GM18907 (cell line): ENCODE measurements at regions not wholly inside any gene's neighbourhood (a gene's known extent, or its start where the extent isn't known, plus 50 kb on each side); places are given as distances from the start of the nearest gene placed in this dataset.
A peak's percentile ranks its signal among the peaks of the same experiment; 100 is the strongest.
"Not testable (repeated sequence)": the region's sequence is repeated elsewhere in the genome, so short reads cannot be mapped to it uniquely, and the experiment has no call there.

Source experiments
- ATAC-seq: cut with Tn5 transposase; IDR thresholded peaks from one replicate; pipeline ENCODE4 v1.9.1; 2021; ENCODE audit warnings: mild to moderate bottlenecking, moderate library complexity; ENCODE audit not compliant: unreplicated experiment

DNA sequence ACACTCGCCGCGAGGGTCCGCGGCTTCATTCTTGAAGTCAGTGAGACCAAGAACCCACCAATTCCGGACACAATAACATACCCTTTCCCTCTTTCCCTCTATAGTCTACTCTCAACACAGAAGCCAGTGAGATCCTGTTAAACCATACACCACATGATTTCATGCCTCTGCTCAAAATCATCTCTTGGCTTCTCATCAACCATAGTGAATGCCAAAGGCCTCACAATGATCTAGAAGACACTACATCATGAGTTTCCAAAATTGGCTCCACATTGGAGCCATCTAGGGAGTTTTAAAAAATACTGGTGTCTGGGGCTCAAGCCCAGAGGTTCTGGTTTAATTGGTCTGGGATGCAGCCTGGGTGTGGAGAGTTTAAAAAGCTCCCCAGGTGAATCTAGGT, 124.5 kb downstream of the EFNB1 start:
- no peak for ATAC-seq

DNA sequence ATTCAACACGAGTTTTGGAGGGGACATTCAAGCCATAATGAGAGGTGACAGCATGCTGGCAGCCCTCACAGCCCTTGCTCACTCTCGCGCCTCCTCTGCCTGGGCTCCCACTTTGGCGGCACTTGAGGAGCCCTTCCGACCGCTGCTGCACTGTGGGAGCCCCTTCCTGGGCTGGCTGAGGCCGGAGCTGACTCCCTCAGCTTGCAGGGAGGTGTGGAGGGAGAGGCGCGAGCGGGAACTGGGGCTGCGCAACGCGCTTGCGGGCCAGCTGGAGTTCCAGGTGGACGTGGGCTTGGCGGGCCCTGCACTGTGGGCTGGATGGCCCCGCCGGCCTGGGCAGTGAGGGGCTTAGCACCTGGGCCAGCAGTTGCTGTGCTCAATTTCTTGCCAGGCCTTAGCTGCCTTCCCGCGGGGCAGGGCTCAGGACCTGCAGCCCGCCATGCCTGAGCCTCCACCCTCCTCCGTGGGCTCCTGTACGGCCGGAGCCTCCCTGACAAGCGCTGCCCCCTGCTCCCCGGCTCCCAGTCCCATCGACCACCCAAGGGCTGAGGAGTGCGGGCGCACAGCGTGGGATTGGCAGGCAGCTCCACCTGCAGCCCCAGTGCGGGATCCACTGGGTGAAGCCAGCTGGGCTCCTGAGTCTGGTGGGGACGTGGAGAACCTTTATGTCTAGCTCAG, 123.3 kb downstream of the EFNB1 start:
- ATAC-seq, result not testable (repeated sequence)

GRCh38 chrX:68950937-68951336, 122.1 kb downstream of the EFNB1 start:
- ATAC-seq, result no peak

- no peak for ATAC-seq
Observed at GRCh38 chrX:68947882-68948605, 119.2 kb downstream of the EFNB1 start.

- peak; percentile 45 for ATAC-seq
Observed at GRCh38 chrX:68945603-68946228, 116.9 kb downstream of the EFNB1 start.

- no peak for ATAC-seq
Observed at GRCh38 chrX:68945081-68945602, 116.3 kb downstream of the EFNB1 start.

DNA sequence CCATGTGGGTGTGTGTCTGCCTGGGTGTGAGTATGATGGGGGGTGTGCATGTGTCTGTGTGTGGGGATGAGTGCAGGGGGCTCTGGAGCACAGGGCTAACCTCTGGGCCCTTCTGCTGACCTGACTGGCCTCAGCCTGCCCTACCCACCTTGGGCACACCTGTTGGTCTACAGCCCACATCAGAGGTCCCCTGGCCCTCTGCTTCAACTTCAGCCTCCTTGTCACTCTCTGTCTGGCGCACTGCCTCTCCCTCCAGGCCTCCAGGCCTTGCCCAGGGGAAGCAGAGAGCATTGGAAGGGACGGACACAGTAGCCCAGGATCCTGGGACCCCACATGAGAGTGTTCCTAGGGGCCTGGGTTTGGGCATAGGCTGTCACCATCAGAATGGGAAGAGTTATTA, 115.4 kb downstream of the EFNB1 start:
- ATAC-seq, result no peak

- no peak for ATAC-seq
Observed at GRCh38 chrX:68942840-68943239, 114.0 kb downstream of the EFNB1 start.

DNA sequence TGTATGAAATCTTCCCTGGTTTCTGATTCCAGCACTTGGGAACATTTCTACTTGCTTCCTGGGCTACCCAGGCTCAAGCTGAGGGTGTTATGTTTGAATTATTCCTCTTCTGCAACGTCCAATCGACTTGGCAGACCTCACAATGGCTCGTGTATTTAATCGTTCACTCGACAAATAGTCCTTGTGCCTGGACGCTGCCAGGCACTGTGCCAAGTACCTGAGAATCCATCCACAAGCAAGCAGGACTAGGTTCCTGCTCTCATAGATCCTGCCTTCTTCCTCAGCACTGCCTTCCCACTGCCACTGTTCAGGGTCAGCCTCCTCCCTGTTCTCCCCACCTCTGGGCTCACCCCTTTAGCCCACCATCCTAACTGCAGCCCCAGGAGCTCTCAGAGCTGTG, 113.3 kb downstream of the EFNB1 start:
- ATAC-seq, result no peak

DNA sequence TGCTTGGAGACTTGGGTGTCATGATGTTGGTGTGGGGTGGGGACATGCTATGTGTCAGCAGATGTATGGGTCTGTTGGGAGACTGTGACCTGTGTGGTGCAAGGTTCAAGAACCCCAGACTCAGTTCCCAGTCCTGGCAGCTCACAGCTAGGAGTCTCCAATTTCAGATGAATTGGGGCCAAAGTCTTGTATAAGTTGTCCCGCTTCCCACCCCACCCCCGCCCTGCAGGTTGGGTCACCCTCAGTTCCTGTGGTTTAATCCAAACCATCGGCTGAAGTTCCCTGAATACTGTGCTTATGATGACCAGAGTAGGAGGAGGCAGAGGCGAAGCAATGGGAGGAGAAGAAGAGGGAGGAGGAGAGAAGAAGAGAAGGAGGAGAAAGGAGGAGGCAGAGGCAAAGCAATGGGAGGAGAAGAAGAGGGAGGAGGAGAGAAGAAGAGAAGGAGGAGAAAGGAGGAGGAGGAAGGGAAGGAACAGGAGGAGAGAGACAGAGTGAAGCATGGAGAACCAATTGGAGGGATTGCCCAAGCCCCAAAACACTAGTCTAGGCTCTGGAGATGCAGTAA, 112.6 kb downstream of the EFNB1 start:
- ATAC-seq, result no peak

DNA sequence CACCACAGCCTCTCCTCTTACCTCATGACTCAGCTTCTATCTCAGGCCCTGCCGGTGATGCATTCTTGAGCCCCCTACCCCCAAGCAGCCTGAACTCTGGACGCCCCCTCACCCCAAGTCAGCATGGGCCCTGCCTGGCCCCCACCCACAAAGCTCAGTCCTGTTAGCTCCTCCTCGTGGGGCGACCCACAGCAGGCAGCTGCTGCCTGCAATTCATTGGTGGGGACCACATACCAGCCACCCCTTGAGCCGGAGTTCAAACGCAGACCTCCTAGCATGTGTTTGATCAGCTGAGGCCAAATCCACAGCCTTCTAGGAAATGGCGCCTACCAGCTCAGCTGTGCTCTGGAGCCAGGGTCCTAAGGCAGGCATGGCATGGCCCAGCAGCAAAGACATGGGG, 111.8 kb downstream of the EFNB1 start:
- no peak for ATAC-seq

GRCh38 chrX:68939868-68940267, 111.0 kb downstream of the EFNB1 start:
- no peak for ATAC-seq

- ATAC-seq, result no peak
Observed at GRCh38 chrX:68938244-68939004, 109.6 kb downstream of the EFNB1 start.

GRCh38 chrX:68937581-68937980, 108.8 kb downstream of the EFNB1 start:
- ATAC-seq, result no peak

- ATAC-seq, result no peak
Observed at GRCh38 chrX:68936608-68937007, 107.8 kb downstream of the EFNB1 start.

DNA sequence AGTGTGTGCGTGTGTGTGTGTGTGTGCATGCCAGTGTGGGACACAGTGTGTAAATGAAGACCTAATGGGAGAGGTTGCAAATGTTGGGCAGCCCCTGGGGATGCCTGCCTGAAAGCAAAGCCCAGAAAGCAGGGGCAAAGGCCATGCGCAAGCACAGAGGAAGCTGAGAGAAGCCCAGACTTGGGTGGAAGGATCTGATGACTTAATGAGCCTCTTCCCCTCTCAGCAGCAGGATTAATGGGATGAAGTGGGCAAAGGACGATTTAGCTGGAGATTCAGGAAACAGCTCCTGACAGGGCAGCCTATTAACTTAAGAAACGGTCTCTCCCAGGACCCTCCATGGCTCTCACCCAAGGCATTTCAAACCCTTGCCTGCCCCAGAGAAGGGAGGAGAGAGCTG, 107.3 kb downstream of the EFNB1 start:
- no peak for ATAC-seq

GRCh38 chrX:68935362-68935761, 106.5 kb downstream of the EFNB1 start:
- ATAC-seq, result no peak

DNA sequence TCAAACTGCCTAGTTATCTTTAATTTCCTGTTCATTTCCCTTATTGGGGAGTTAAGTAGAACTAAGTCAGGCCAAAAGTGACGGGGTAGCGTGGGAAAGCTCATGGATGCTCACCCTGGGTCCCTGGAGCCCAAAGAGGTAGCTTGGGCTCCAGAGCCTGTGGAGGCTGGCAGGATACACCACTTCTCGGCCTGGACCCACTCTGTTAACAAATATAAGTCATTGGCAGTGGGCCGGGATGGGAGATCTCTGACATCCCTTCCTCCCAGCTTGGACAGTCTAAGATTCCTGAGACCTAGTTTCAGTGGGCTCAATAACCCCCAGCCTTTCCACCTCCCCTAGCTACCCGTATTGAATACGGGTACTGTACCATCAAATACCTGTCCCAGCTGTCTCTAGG, 106.1 kb downstream of the EFNB1 start:
- ATAC-seq, result no peak

DNA sequence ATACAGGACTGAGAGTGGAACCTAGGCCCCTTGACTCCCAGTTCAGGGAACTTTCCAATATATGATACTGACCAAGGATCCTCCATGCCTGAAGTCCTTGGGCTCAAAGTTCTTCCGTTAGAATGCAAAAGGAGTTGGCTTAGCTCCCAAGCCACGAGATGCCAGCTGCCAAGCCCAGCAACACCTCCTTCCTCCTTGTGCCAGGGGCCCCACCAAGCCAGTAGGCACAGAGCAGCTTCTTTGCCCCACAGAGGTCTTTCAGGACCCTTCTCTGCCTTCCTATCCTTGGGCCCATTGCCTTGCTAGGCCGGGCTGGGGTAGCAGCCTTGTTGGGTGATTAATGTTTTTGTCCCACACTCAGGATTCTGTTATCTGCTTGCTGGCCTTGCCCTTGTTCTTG, 105.6 kb downstream of the EFNB1 start:
- ATAC-seq, result no peak

DNA sequence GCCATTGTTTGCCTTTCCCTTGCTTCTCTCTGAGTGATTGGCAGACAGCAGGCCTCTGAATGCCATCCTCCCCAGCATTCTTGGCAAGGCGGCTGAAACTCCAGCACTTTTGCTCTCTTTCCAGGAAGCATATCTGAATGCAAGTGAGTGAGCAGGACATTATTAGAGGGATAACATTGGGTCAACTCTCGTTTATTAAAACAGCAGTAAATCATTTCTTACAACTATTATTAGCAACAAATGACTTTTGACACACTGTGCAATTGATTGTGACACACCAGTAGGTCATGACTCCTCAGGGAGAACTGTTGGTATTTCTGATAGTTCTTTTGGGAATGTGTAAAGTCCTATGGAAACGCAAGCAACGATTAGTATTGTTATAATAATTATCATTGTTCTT, 103.8 kb downstream of the EFNB1 start:
- no peak for ATAC-seq

DNA sequence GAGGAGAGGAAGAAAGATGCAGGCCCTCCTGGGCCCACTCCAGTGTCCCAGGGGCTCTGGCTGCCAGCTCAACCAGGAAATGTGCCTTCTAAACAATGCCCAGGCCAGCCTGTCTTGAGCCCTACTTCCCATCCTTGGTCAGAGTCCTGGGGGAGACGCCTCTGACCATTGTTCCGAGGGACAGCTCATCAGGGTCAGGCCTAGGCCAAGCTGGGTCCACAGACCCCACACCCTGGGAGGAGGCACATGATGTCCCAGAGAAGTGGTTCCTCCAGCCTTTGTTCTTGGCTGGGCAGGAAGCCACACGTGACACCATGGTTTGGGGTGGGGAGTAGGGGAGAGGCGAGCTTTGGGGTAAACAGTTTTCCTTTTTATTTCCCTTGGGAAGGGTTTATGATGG, 102.5 kb downstream of the EFNB1 start:
- ATAC-seq, result no peak
